HG03469 (cell line): ENCODE measurements at regions not wholly inside any gene's neighbourhood (a gene's known extent, or its start where the extent isn't known, plus 50 kb on each side); places are given as distances from the start of the nearest gene placed in this dataset.

ENCODE experiments used
- ATAC-seq: cut with Tn5 transposase; IDR thresholded peaks from one replicate; pipeline ENCODE4 v1.9.1; 2021; ENCODE audit warnings: mild to moderate bottlenecking, moderate library complexity, moderate number of reproducible peaks; ENCODE audit not compliant: unreplicated experiment

GRCh38 chr6:105628156-105628860 is 225.4 kb upstream of the PREP start:
- ATAC-seq, result no peak

DNA sequence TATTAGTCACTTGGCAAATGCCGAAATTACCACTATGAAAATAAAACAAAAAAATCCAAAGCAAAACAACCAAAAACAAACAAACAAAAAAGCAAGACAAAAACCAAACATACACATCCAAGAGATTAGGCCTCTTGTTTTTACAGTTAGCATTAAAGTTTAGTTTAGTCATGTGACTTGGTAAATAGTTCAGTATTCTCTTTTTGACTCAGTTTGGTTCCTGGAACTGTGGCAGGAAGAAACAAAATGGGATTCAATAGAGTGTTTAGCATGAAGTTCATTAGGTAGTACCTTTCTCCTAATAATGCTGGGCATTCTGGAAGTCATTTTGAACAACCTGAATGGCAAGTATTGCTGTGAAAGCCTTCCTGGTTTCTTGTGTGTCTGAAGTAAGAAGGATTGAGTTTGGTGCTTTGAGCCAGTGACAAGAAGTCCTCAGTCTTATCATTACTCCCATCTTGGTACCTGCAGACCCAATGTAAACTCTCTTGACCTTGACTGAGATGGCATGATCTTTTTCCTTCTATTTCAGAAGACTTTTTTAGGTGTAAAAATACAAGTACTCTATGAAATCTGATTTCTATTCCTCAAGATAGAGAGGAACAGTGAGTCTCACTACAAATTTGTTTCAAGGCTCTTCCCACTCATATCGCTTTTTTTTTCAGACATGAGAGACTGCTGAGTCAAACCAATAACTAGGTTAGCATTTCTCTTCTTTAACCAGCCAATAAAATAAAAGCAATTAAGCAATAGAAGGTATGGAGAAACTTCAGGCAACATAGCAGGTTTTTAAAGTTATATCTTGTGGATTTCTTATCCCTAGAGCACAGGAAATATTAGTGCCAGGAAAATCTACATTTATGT is 223.6 kb upstream of the PREP start:
- ATAC-seq, result no peak

DNA sequence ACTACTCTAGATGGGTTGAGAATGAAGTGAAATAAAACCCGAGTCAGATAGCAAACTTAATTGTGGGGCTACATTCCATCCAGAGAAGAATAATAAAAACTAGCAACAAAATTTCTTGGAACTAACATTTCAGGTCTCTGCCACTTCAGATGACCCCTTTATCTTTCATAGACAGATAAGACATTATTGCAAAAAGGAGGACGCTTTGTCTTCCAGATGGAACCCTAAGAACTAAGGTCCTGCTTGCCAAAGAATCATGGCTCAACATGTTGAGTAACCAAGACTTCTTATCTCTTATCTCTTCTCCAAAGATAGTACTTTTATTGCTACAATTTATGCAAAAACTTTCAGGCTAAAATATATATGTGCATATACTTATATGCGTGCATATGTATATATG is 221.1 kb upstream of the PREP start:
- no peak for ATAC-seq

GRCh38 chr6:105622226-105622625 is 219.3 kb upstream of the PREP start:
- ATAC-seq, result no peak

DNA sequence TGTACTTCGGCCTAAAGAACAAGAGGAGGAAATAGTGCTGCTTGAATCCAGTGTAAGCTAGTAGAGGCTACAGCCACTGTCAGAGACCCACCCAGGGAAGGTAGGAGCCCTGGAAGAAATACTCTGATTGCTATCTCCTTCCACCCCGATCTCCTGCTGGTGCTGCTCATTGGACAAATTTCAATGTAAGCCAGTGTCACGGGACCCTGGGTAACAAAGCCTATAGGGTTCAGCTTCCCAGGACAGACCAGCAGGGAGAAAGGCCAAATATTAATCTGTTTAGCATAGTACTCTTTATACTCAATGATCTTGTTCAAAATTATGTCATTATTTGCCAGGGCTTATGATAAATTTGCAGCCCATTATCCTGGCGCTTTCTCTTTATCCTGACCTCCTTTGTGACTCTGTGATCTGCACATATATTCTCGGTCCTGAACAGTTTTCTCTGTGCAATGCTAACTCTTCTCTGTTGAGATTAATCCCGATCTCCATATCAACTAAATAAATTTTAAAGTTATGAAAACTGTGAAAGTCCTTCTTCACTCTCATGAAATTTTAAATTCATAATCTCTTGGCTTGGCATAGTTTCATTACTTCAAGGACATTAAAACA is 218.8 kb upstream of the PREP start:
- ATAC-seq, result no peak

- ATAC-seq, result no peak
These were observed 218.0 kb upstream of the PREP start for GRCh38 chr6:105620878-105621277.

- no peak for ATAC-seq
These were observed 217.3 kb upstream of the PREP start for GRCh38 chr6:105619971-105620741.

- ATAC-seq, result no peak
These were observed 215.4 kb upstream of the PREP start for GRCh38 chr6:105618247-105618646.

DNA sequence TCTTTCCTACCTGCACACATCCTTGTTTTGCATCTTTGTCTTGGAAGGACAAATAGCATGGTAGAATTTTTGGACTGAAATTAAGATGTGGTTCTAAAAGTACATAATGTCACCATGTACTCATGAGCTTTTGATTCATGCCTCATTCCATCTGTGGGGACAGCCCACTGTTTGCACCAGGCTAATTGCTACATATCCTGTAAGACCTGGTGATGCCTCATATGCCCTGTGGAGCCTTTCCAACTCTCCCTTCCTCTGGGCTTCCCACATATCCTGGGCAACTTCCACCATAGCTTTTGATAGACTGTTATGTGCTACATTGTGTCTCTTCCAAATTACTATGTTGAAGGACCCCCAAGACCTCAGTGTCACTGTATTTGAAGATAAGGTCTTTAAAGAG is 213.6 kb upstream of the PREP start:
- no peak for ATAC-seq

GRCh38 chr6:105611606-105612005 is 208.7 kb upstream of the PREP start:
- no peak for ATAC-seq

GRCh38 chr6:105609375-105609991 is 206.6 kb upstream of the PREP start:
- ATAC-seq, result no peak

DNA sequence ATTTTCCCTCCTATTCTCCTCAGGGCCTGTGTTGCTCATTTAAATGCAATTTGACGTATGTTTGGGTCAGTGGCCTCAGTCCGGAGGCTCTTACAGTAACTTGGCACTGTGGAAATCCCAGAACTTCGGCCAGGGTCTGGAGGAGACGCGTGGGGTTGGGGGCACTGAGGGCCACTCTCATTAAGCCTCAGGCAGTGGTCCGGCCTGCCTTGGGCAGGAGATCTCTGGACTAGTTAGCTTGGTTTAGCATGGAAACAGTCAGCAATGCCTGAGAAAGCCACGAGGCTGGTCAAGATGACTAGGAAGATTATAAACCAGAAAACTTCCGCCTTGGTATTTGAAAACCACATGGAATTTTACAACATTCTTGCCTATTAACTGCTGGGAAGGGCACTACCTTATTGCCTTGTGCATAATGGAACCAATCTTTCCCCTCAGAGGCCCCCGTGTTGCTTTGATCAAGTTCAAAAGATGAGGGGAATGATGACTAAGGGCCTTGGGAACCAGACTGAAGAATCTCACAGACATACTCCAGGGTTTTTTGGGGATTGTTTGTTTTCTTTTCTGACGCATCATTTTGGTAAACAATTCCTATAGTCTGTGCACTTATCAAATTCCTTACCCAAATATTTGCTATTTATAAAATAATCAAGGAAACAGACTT is 206.0 kb upstream of the PREP start:
- ATAC-seq, result no peak

GRCh38 chr6:105607636-105608621 is 205.0 kb upstream of the PREP start:
- no peak for ATAC-seq

- ATAC-seq, result no peak
These were observed 204.1 kb upstream of the PREP start for GRCh38 chr6:105606831-105607463.

DNA sequence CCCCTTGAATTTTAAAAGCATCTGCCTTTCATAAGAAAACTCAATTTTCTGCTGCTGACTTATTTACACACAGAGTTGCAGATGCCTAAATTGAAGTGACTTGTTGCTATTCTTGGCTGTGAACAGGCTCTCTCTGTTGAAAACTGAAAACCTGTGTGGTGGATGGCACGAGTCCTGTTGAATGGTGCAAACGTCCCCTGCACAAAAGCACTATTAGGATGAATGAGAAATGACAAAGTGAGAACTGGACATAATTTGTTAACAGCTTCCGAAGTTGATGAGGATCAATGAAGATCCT is 201.7 kb upstream of the PREP start:
- ATAC-seq, result no peak

DNA sequence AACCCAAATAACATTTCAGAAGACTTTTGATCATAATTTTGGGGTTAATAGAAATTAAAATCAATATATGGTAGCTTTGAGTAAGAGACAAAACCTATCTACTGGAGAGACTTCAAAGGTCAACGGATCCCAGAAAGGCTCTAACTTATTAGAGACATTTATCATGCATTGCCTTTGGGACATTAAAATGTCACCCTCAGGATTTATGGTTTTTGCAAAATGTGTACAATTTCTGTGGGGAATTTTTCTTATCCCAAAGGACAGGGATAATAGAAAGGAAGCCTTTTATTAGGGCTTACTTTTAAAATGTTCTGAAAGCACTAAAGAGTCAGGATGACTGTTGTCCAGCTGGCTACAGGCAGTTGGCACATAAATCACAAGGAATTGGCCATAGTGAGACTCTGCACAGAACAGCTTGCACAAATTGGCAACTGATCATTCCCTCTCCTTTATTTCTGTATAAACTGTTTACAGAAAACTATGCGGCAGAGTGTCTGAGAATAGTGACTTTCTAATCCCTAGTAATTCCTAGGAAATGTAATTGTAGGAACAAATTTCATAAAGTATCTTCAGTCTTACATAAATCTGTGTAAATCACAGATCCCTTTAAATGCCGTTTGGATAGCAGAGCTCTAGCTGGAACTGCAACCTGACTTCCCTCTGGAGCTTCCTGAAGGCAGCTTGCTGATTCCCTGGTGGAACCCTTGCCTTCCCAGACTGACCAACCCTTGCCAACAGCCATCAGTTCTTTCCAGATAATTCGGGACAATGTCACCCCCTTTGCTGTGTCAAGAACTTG is 201.1 kb upstream of the PREP start:
- ATAC-seq, result no peak

- ATAC-seq, result peak; percentile 86
These were observed 198.8 kb upstream of the PREP start for GRCh38 chr6:105601541-105602236.
